HEK293 (cell line): ENCODE measurements at regions not wholly inside any gene's neighbourhood (a gene's known extent, or its start where the extent isn't known, plus 50 kb on each side); places are given as distances from the start of the nearest gene placed in this dataset.
"Not testable (repeated sequence)": the region's sequence is repeated elsewhere in the genome, so short reads cannot be mapped to it uniquely, and the experiment has no call there.

Experiments used
- CTCF ChIA-PET: fragments of 350-600 bp; formaldehyde crosslinking; extraction: SDS; loops from one replicate; lab custom pipeline; 2021; ENCODE audit warnings: antibody characterized with exemption; lab: Yijun Ruan, JAX
- POLR2A ChIA-PET: fragments of 300-600 bp; formaldehyde crosslinking; extraction: SDS; loops from one replicate; lab custom pipeline; 2020; ENCODE audit warnings: antibody characterized with exemption, inconsistent platforms; lab: Yijun Ruan, JAX
- H3K27ac ChIP-seq: fragments of 200-500 bp; sonication (Bioruptor generic); 2 replicates; pipeline ENCODE4 v1.5.1; 2014; ENCODE audit warnings: low read depth, low read length, control low read depth, inconsistent platforms; ENCODE audit errors: extremely low read depth
- H3K36me3 ChIP-seq, 2 experiments: fragments of 200-500 bp in 1 of 2; sonication (Bioruptor generic) in 1 of 2; 1 replicate in 1 of 2; 2 replicates in 1 of 2; pipeline ENCODE4 v1.5.1; 2014 to 2017; ENCODE audit warnings: inconsistent platforms in 2 of 2, low read length in 2 of 2; ENCODE audit not compliant: control insufficient read depth in 2 of 2, insufficient read depth in 1 of 2
- H3K4me1 ChIP-seq: fragments of 200-500 bp; sonication (Bioruptor generic); 2 replicates; pipeline ENCODE4 v1.5.1; 2014; ENCODE audit warnings: mild to moderate bottlenecking, low read length, inconsistent platforms; ENCODE audit not compliant: control insufficient read depth, insufficient read depth
- H3K4me3 ChIP-seq: 2 replicates; pipeline ENCODE4 v1.5.1; 2011; ENCODE audit warnings: low read depth, mild to moderate bottlenecking, control low read depth, low read length, moderate library complexity
- H3K9me3 ChIP-seq: fragments of 200-500 bp; sonication (Bioruptor generic); 2 replicates; pipeline ENCODE4 v1.5.1; 2014; ENCODE audit warnings: low read depth, low read length, inconsistent platforms; ENCODE audit not compliant: control insufficient read depth, insufficient read depth
- ATF2 ChIP-seq: fragments of 450-650 bp; formaldehyde crosslinking; IDR thresholded peaks from 2 replicates; pipeline ENCODE4 v1.5.1; 2016; ENCODE audit warnings: missing biosample characterization, missing genetic modification characterization, low read depth
- GFI1B ChIP-seq: fragments of 450-650 bp; formaldehyde crosslinking; IDR thresholded peaks from 2 replicates; pipeline ENCODE4 v1.5.1; 2016; ENCODE audit warnings: missing biosample characterization, missing genetic modification characterization
- IKZF3 ChIP-seq: fragments of 450-650 bp; IDR thresholded peaks from 2 replicates; pipeline ENCODE4 v1.5.0; 2018; ENCODE audit warnings: missing biosample characterization, mild to moderate bottlenecking, missing genetic modification characterization, moderate library complexity
- KLF7 ChIP-seq: fragments of 450-650 bp; formaldehyde crosslinking; IDR thresholded peaks from 2 replicates; pipeline ENCODE4 v1.5.1; 2016; ENCODE audit warnings: missing biosample characterization, missing genetic modification characterization, borderline replicate concordance
- PRDM6 ChIP-seq: fragments of 450-650 bp; formaldehyde crosslinking; IDR thresholded peaks from 2 replicates; pipeline ENCODE4 v1.5.1; 2017; ENCODE audit warnings: missing biosample characterization, missing genetic modification characterization
- SCRT2 ChIP-seq: fragments of 450-650 bp; formaldehyde crosslinking; IDR thresholded peaks from 2 replicates; pipeline ENCODE4 v1.5.1; 2016; ENCODE audit warnings: missing biosample characterization, missing genetic modification characterization
- ZBTB48 ChIP-seq: fragments of 450-650 bp; formaldehyde crosslinking; IDR thresholded peaks from 2 replicates; pipeline ENCODE4 v1.5.1; 2016; ENCODE audit warnings: missing biosample characterization, missing genetic modification characterization
- ZFP3 ChIP-seq: fragments of 450-650 bp; formaldehyde crosslinking; IDR thresholded peaks from 2 replicates; pipeline ENCODE4 v1.5.1; 2016; ENCODE audit warnings: low read depth, missing biosample characterization, missing genetic modification characterization
- ZNF112 ChIP-seq: fragments of 450-650 bp; formaldehyde crosslinking; IDR thresholded peaks from 2 replicates; pipeline ENCODE4 v1.5.0; 2017; ENCODE audit warnings: missing biosample characterization, missing genetic modification characterization
- ZNF121 ChIP-seq: fragments of 450-650 bp; formaldehyde crosslinking; IDR thresholded peaks from 2 replicates; pipeline ENCODE4 v1.5.1; 2016; ENCODE audit warnings: missing biosample characterization, missing genetic modification characterization
- ZNF174 ChIP-seq: fragments of 450-650 bp; formaldehyde crosslinking; IDR thresholded peaks from 2 replicates; pipeline ENCODE4 v1.5.0; 2017; ENCODE audit warnings: missing biosample characterization, mild to moderate bottlenecking, missing genetic modification characterization
- ZNF184 ChIP-seq: fragments of 450-650 bp; IDR thresholded peaks from 2 replicates; pipeline ENCODE4 v1.5.1; 2018; ENCODE audit warnings: missing biosample characterization, mild to moderate bottlenecking, missing genetic modification characterization
- ZNF24 ChIP-seq: fragments of 450-650 bp; formaldehyde crosslinking; IDR thresholded peaks from 2 replicates; pipeline ENCODE4 v1.5.1; 2016; ENCODE audit warnings: missing biosample characterization, missing genetic modification characterization
- ZNF248 ChIP-seq: fragments of 450-650 bp; formaldehyde crosslinking; IDR thresholded peaks from 2 replicates; pipeline ENCODE4 v1.5.1; 2017; ENCODE audit warnings: missing biosample characterization, missing genetic modification characterization
- ZNF404 ChIP-seq: fragments of 450-650 bp; formaldehyde crosslinking; IDR thresholded peaks from 2 replicates; pipeline ENCODE4 v1.5.1; 2017; ENCODE audit warnings: missing biosample characterization, missing genetic modification characterization
- ZNF449 ChIP-seq: fragments of 450-650 bp; formaldehyde crosslinking; IDR thresholded peaks from 2 replicates; pipeline ENCODE4 v1.5.1; 2017; ENCODE audit warnings: missing biosample characterization, mild to moderate bottlenecking, missing genetic modification characterization, moderate library complexity
- ZNF501 ChIP-seq: fragments of 450-650 bp; formaldehyde crosslinking; IDR thresholded peaks from 2 replicates; pipeline ENCODE4 v1.5.1; 2016; ENCODE audit warnings: missing biosample characterization, missing genetic modification characterization
- ZNF600 ChIP-seq: fragments of 450-650 bp; formaldehyde crosslinking; IDR thresholded peaks from 2 replicates; pipeline ENCODE4 v1.5.1; 2016; ENCODE audit warnings: missing biosample characterization, missing genetic modification characterization
- ZSCAN18 ChIP-seq: fragments of 450-650 bp; formaldehyde crosslinking; IDR thresholded peaks from 2 replicates; pipeline ENCODE4 v1.5.1; 2016; ENCODE audit warnings: missing biosample characterization, missing genetic modification characterization
- ZSCAN5A ChIP-seq: fragments of 450-650 bp; formaldehyde crosslinking; IDR thresholded peaks from 2 replicates; pipeline ENCODE4 v1.5.1; 2016; ENCODE audit warnings: missing biosample characterization, missing genetic modification characterization
- TF ChIP-seq, protein P1 (sequence below): fragments of 450-650 bp; formaldehyde crosslinking; IDR thresholded peaks from 2 replicates; pipeline ENCODE4 v1.5.1; 2017; ENCODE audit warnings: missing biosample characterization, missing genetic modification characterization

DNA sequence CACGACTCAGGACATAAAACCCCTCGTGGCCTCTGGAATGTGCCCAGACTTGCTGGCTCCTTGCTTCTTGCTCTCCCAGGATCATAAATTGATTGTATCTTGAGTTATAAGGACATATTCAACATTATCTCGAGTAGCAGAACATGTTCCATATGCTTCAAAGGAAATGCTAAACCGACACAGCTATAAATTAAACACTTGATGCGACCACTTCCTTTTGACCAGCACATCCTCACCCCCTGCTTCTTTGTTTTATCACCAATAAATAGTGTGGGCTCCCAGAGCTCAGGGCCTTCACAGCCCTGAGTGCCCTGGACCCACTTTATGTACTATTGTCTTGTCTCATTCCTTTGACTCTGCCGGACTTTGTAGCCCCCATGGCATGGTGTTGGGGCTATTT lies 157.0 kb upstream of the PABPC3 start:
- TF ChIP-seq KLF7 (tag by site-specific recombination) = no peak
- TF ChIP-seq IKZF3 = no peak
- TF ChIP-seq PRDM6 (tag by site-specific recombination) = no peak
- TF ChIP-seq, protein P1, sequence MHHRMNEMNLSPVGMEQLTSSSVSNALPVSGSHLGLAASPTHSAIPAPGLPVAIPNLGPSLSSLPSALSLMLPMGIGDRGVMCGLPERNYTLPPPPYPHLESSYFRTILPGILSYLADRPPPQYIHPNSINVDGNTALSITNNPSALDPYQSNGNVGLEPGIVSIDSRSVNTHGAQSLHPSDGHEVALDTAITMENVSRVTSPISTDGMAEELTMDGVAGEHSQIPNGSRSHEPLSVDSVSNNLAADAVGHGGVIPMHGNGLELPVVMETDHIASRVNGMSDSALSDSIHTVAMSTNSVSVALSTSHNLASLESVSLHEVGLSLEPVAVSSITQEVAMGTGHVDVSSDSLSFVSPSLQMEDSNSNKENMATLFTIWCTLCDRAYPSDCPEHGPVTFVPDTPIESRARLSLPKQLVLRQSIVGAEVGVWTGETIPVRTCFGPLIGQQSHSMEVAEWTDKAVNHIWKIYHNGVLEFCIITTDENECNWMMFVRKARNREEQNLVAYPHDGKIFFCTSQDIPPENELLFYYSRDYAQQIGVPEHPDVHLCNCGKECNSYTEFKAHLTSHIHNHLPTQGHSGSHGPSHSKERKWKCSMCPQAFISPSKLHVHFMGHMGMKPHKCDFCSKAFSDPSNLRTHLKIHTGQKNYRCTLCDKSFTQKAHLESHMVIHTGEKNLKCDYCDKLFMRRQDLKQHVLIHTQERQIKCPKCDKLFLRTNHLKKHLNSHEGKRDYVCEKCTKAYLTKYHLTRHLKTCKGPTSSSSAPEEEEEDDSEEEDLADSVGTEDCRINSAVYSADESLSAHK = no peak
- TF ChIP-seq ZNF112 (tag by site-specific recombination) = no peak
- no peak for TF ChIP-seq ZSCAN18 (tag by site-specific recombination)
- TF ChIP-seq ATF2 (tag by site-specific recombination) = no peak
- no peak for TF ChIP-seq ZNF184 (tag by site-specific recombination)
- no peak for TF ChIP-seq ZNF24
- no peak for TF ChIP-seq ZNF404 (tag by site-specific recombination)
- TF ChIP-seq ZSCAN5A (tag by site-specific recombination) = no peak
- no peak for TF ChIP-seq ZFP3 (tag by site-specific recombination)
- POLR2A ChIA-PET = no interaction called here
- CTCF ChIA-PET = no interaction called here
- Histone ChIP-seq H3K27ac (no peak overlapping the region), H3K4me1 (no peaks in the 10 kb centered on the region), H3K9me3 (no peaks in the 10 kb centered on the region), H3K4me3 (no peak overlapping the region), H3K36me3 (no peaks in the 10 kb centered on the region)

DNA sequence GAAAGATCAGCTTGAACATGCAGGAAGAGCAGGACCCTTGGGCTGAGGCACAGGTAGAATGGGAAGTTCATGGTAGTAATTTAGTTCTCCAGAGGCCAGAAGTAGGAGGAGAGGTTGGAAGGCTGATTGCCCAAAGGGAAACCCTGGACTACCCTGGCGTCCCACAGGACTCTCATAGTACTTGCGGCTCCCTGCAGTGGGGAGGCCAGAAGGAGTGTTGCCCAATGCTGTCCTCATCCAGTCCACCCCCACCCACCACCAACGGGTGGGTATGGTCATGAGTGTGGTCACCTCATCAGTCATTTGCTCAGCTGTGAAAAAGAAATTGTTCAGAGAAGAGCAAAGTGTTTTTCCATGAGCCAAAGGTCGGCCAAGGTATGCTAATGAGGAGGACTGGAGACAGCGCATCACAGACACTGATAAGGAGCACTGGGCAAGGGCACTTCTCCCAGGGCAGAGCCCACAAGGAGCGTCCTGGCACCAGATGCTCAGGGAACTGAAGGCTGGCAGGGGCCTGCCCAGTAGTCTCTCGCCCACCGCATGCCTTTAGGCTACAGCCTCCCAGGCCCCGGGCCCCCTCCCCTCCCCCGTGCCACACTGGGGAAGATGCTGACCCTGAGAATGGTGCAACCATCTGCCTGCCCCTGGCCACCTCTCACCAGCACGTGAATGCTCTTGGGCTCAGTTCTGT lies 154.8 kb upstream of the PABPC3 start:
- H3K27ac ChIP-seq, H3K4me1 ChIP-seq, H3K4me3 ChIP-seq, CTCF ChIA-PET, H3K9me3 ChIP-seq, H3K36me3 ChIP-seq, POLR2A ChIA-PET: not testable (repeated sequence)

- no peaks in the 10 kb centered on the region for H3K36me3 ChIP-seq
- CTCF ChIA-PET = no interaction called here
- H3K4me3 ChIP-seq = no peak overlapping the region
- H3K4me1 ChIP-seq = no peaks in the 10 kb centered on the region
- no peaks in the 10 kb centered on the region for H3K9me3 ChIP-seq
- H3K27ac ChIP-seq = no peak overlapping the region
- POLR2A ChIA-PET = no interaction called here
- TF ChIP-seq ZNF600 (tag by site-specific recombination) = no peak
- TF ChIP-seq GFI1B (tag by site-specific recombination) = no peak
- TF ChIP-seq ZNF501 (tag by site-specific recombination) = no peak
- TF ChIP-seq ZNF449 (tag by site-specific recombination) = no peak
- TF ChIP-seq SCRT2 (tag by site-specific recombination) = no peak
- no peak for TF ChIP-seq ZNF121 (tag by site-specific recombination)
- no peak for TF ChIP-seq ZNF248
- no peak for TF ChIP-seq ZBTB48
- TF ChIP-seq ZNF174 = no peak
Measured at GRCh38 chr13:24943136-24943535, 152.8 kb upstream of the PABPC3 start.
